GM18505 (cell line): ENCODE measurements at regions not wholly inside any gene's neighbourhood (a gene's known extent, or its start where the extent isn't known, plus 50 kb on each side); places are given as distances from the start of the nearest gene placed in this dataset.

Experiments
- ATAC-seq: cut with Tn5 transposase; IDR thresholded peaks from one replicate; pipeline ENCODE4 v1.9.1; 2021; ENCODE audit not compliant: unreplicated experiment
- POLR2A ChIP-seq: IDR thresholded peaks from 4 replicates; pipeline ENCODE4 v1.6.1; 2011; ENCODE audit warnings: borderline replicate concordance; ENCODE audit not compliant: insufficient read depth, insufficient read length; ENCODE audit errors: extremely low read depth

GRCh38 chr2:2827761-2828221 lies 496.7 kb upstream of the MYT1L start:
- no peak for TF ChIP-seq POLR2A
- no peak for ATAC-seq

- no peak for ATAC-seq
- no peak for TF ChIP-seq POLR2A
Observed at GRCh38 chr2:2827046-2827636, 496.1 kb upstream of the MYT1L start.

- no peak for TF ChIP-seq POLR2A
- no peak for ATAC-seq
Observed at GRCh38 chr2:2826621-2827020, 495.5 kb upstream of the MYT1L start.

- no peak for ATAC-seq
- TF ChIP-seq POLR2A, result no peak
Observed at GRCh38 chr2:2826209-2826551, 495.1 kb upstream of the MYT1L start.

- no peak for TF ChIP-seq POLR2A
- no peak for ATAC-seq
Observed at GRCh38 chr2:2825516-2826208, 494.6 kb upstream of the MYT1L start.

GRCh38 chr2:2825062-2825461 lies 494.0 kb upstream of the MYT1L start:
- no peak for TF ChIP-seq POLR2A
- ATAC-seq, result no peak

GRCh38 chr2:2824588-2824987 lies 493.5 kb upstream of the MYT1L start:
- no peak for ATAC-seq
- TF ChIP-seq POLR2A, result no peak

GRCh38 chr2:2823061-2823753 lies 492.1 kb upstream of the MYT1L start:
- no peak for TF ChIP-seq POLR2A
- no peak for ATAC-seq

GRCh38 chr2:2822143-2822542 lies 491.1 kb upstream of the MYT1L start:
- ATAC-seq, result no peak
- TF ChIP-seq POLR2A, result no peak

- no peak for ATAC-seq
- TF ChIP-seq POLR2A, result no peak
Observed at GRCh38 chr2:2812648-2813047, 481.6 kb upstream of the MYT1L start.

GRCh38 chr2:2812117-2812516 lies 481.0 kb upstream of the MYT1L start:
- ATAC-seq, result no peak
- TF ChIP-seq POLR2A, result no peak

- no peak for ATAC-seq
- TF ChIP-seq POLR2A, result no peak
Observed at GRCh38 chr2:2810504-2810903, 479.4 kb upstream of the MYT1L start.

- TF ChIP-seq POLR2A, result no peak
- no peak for ATAC-seq
Observed at GRCh38 chr2:2809771-2810170, 478.7 kb upstream of the MYT1L start.

GRCh38 chr2:2808551-2809058 lies 477.5 kb upstream of the MYT1L start:
- ATAC-seq, result no peak
- TF ChIP-seq POLR2A, result no peak
